SK-N-SH (cell line): ENCODE measurements at regions not wholly inside any gene's neighbourhood (a gene's known extent, or its start where the extent isn't known, plus 50 kb on each side); places are given as distances from the start of the nearest gene placed in this dataset.

ENCODE experiments used
- CTCF ChIA-PET: fragments of 300-600, 350-600 bp; formaldehyde crosslinking; extraction: SDS; loops from one replicate; lab custom pipeline; 2021; lab: Yijun Ruan, JAX
- POLR2A ChIA-PET: fragments of 350-600 bp; sonication (Branson Sonifier 250); formaldehyde crosslinking; extraction: SDS; loops from one replicate; lab custom pipeline; 2020; ENCODE audit warnings: antibody characterized with exemption, inconsistent platforms; lab: Yijun Ruan, JAX
- DNase-seq: peaks from one replicate; pipeline ENCODE4 v3.0.0; 2012
- H2AFZ ChIP-seq: fragments of 200-600 bp; sonication (generic); 2 replicates; pipeline ENCODE4 v1.8.1; 2016; ENCODE audit warnings: antibody characterized with exemption, mild to moderate bottlenecking, low read depth
- H3F3A ChIP-seq: fragments of 200-600 bp; sonication (generic); replicated peaks from 2 replicates; pipeline ENCODE3; 2016; ENCODE audit warnings: antibody characterized with exemption, mild to moderate bottlenecking; ENCODE audit not compliant: insufficient read depth
- H3K27ac ChIP-seq, 2 experiments: fragments of 200-500 bp in 1 of 2; fragments of 200-600 bp in 1 of 2; sonication (Bioruptor generic) in 1 of 2; sonication (generic), shearing (Covaris generic) in 1 of 2; 2 replicates each; pipeline versions ENCODE4 v1.5.1 to v1.6.1; 2014 to 2016; ENCODE audit warnings: low read depth in 2 of 2, inconsistent platforms in 1 of 2, low read length in 1 of 2, mild to moderate bottlenecking in 1 of 2, mixed read lengths in 1 of 2
- H3K27me3 ChIP-seq: fragments of 200-600 bp; sonication (generic), shearing (Covaris generic); 2 replicates; pipeline ENCODE4 v1.6.1; 2016; ENCODE audit warnings: mixed run types; ENCODE audit not compliant: insufficient read depth
- H3K36me3 ChIP-seq, 2 experiments: fragments of 200-500 bp in 1 of 2; fragments of 200-600 bp in 1 of 2; sonication (Bioruptor generic) in 1 of 2; sonication (generic) in 1 of 2; replicated peaks in 1 of 2; 2 replicates each; pipeline versions ENCODE3 to v1.5.1; 2014 to 2016; ENCODE audit warnings: low read length in 1 of 2, mild to moderate bottlenecking in 1 of 2; ENCODE audit not compliant: insufficient read depth in 2 of 2, control insufficient read depth in 1 of 2
- H3K4me1 ChIP-seq, 2 experiments: fragments of 200-500 bp in 1 of 2; fragments of 200-600 bp in 1 of 2; sonication (Bioruptor generic) in 1 of 2; sonication (generic), shearing (Covaris generic) in 1 of 2; 2 replicates each; pipeline versions ENCODE4 v1.5.1 to v1.6.1; 2014 to 2016; ENCODE audit warnings: low read depth in 1 of 2, low read length in 1 of 2, mixed run types in 1 of 2; ENCODE audit not compliant: insufficient read depth in 2 of 2, control insufficient read depth in 1 of 2
- H3K4me2 ChIP-seq: fragments of 200-600 bp; sonication (generic), shearing (Covaris generic); 2 replicates; pipeline ENCODE4 v1.6.1; 2017; ENCODE audit warnings: mixed run types
- H3K4me3 ChIP-seq, 2 experiments: fragments of 200-500 bp in 1 of 2; fragments of 200-600 bp in 1 of 2; sonication (Bioruptor generic) in 1 of 2; sonication (generic), shearing (Covaris generic) in 1 of 2; 2 replicates each; pipeline versions ENCODE4 v1.5.1 to v1.8.1; 2014 to 2016; ENCODE audit warnings: low read depth in 2 of 2, inconsistent platforms in 1 of 2, low read length in 1 of 2, mild to moderate bottlenecking in 1 of 2, mixed read lengths in 1 of 2, moderate library complexity in 1 of 2
- H3K79me2 ChIP-seq: fragments of 200-600 bp; sonication (generic); 2 replicates; pipeline ENCODE4 v1.8.1; 2017; ENCODE audit warnings: mild to moderate bottlenecking; ENCODE audit not compliant: insufficient read depth
- H3K9ac ChIP-seq: fragments of 200-600 bp; sonication (generic); 2 replicates; pipeline ENCODE4 v1.6.1; 2017; ENCODE audit warnings: mixed run types
- H3K9me2 ChIP-seq: fragments of 200-600 bp; sonication (generic); 2 replicates; pipeline ENCODE4 v1.6.1; 2017; ENCODE audit warnings: mixed run types
- H3K9me3 ChIP-seq: fragments of 200-600 bp; sonication (generic); 2 replicates; pipeline ENCODE4 v1.6.1; 2017; ENCODE audit warnings: mixed run types, mild to moderate bottlenecking, moderate library complexity
- H4K20me1 ChIP-seq: fragments of 200-600 bp; sonication (generic); 2 replicates; pipeline ENCODE4 v1.6.1; 2017; ENCODE audit warnings: mild to moderate bottlenecking, mixed run types; ENCODE audit not compliant: insufficient read depth
- CHD2 ChIP-seq: fragments of 150-350 bp; IDR thresholded peaks from 2 replicates; pipeline ENCODE4 v1.6.1; 2018; ENCODE audit warnings: low read length; ENCODE audit not compliant: partially characterized antibody
- FOSL2 ChIP-seq: IDR thresholded peaks from 2 replicates; pipeline ENCODE4 v1.4.0; 2012; ENCODE audit warnings: low read depth, mild to moderate bottlenecking, moderate library complexity, borderline replicate concordance
- FOXJ3 ChIP-seq: sonication (generic); formaldehyde crosslinking; IDR thresholded peaks from 2 replicates; pipeline ENCODE4 v1.5.1; 2020; ENCODE audit warnings: mild to moderate bottlenecking, missing genetic modification reagents
- GABPA ChIP-seq: IDR thresholded peaks from 2 replicates; pipeline ENCODE4 v1.4.0; 2012; ENCODE audit warnings: low read depth, mild to moderate bottlenecking
- JUND ChIP-seq: IDR thresholded peaks from 2 replicates; pipeline ENCODE4 v1.4.0; 2012
- MEF2A ChIP-seq: IDR thresholded peaks from 2 replicates; pipeline ENCODE4 v1.4.0; 2012; ENCODE audit warnings: low read depth, borderline replicate concordance
- NFIC ChIP-seq: IDR thresholded peaks from 2 replicates; pipeline ENCODE4 v1.4.0; 2012; ENCODE audit warnings: borderline replicate concordance
- NRF1 ChIP-seq: IDR thresholded peaks from 2 replicates; pipeline ENCODE4 v1.6.1; 2012; ENCODE audit warnings: low read depth, mild to moderate bottlenecking, low read length
- POLR2AphosphoS5 ChIP-seq: IDR thresholded peaks from 2 replicates; pipeline ENCODE4 v1.6.1; 2012; ENCODE audit warnings: low read depth, low read length
- RAD21 ChIP-seq: IDR thresholded peaks from 2 replicates; pipeline ENCODE4 v1.6.1; 2012; ENCODE audit warnings: mild to moderate bottlenecking, low read length
- RFX5 ChIP-seq: IDR thresholded peaks from 2 replicates; pipeline ENCODE4 v1.6.1; 2012; ENCODE audit warnings: mild to moderate bottlenecking, improper control_type of control experiment, low read length
- RXRA ChIP-seq: IDR thresholded peaks from 2 replicates; pipeline ENCODE4 v1.4.0; 2012; ENCODE audit warnings: low read depth, mild to moderate bottlenecking, borderline replicate concordance
- SIN3A ChIP-seq: IDR thresholded peaks from 2 replicates; pipeline ENCODE4 v1.6.1; 2012; ENCODE audit warnings: low read depth, mild to moderate bottlenecking, low read length, moderate library complexity, borderline replicate concordance
- SMC3 ChIP-seq: IDR thresholded peaks from 2 replicates; pipeline ENCODE4 v1.6.1; 2012; ENCODE audit warnings: low read depth, low read length, improper control_type of control experiment
- TAF1 ChIP-seq: IDR thresholded peaks from 2 replicates; pipeline ENCODE4 v1.6.1; 2012; ENCODE audit warnings: low read depth, mild to moderate bottlenecking, low read length, moderate library complexity, borderline replicate concordance
- TCF12 ChIP-seq: IDR thresholded peaks from 2 replicates; pipeline ENCODE4 v1.4.0; 2012
- YY1 ChIP-seq: IDR thresholded peaks from 2 replicates; pipeline ENCODE4 v1.4.0; 2012; ENCODE audit warnings: low read depth, mild to moderate bottlenecking
- WGBS: methylation state at CpG from one replicate; pipeline ENCODE4 v1.1.6; 2017; ENCODE audit warnings: low lambda C conversion rate; 5-methylcytosine and 5-hydroxymethylcytosine counted together
- TF ChIP-seq, protein P1 (sequence below): IDR thresholded peaks from 2 replicates; pipeline ENCODE4; 2012
- TF ChIP-seq, protein P2 (sequence below): IDR thresholded peaks from 2 replicates; pipeline ENCODE4 v1.4.0; 2012; ENCODE audit warnings: low read depth
- TF ChIP-seq, protein P3 (sequence below): fragments of 150-350 bp; IDR thresholded peaks from 2 replicates; pipeline ENCODE4 v1.6.1; 2016; ENCODE audit warnings: mild to moderate bottlenecking, low read depth, low read length
- TF ChIP-seq, protein P4 (sequence below): IDR thresholded peaks from 2 replicates; pipeline ENCODE4 v1.4.0; 2012; ENCODE audit warnings: low read depth, borderline replicate concordance

DNA sequence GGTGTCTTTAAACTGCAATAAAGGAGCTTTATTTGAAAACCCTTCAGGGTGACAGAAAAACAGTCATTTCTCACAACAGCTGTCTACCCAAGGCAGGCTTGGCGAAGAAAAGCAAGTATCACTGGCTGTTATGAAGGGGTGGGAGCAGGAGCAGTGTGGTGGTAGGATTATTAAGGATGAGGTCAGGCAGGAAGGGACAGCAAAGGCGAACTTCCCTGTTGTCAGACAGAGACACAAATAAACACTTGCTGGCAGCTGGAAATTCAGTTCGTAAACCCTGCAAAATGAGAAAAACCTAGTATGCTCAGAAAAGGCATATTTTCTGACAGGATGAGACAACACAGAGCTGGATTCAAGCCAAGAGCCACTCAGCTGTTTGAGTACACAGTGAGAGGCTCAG lies 416.3 kb upstream of the CDH5 start:
- CTCF ChIA-PET = interaction anchor here (1.2 to 3.3 kb wide), 3 partner anchors 9 to 16 kb away, joined by 3 to 11 read pairs (median 4); no protein-coding TSS in a partner anchor

DNA sequence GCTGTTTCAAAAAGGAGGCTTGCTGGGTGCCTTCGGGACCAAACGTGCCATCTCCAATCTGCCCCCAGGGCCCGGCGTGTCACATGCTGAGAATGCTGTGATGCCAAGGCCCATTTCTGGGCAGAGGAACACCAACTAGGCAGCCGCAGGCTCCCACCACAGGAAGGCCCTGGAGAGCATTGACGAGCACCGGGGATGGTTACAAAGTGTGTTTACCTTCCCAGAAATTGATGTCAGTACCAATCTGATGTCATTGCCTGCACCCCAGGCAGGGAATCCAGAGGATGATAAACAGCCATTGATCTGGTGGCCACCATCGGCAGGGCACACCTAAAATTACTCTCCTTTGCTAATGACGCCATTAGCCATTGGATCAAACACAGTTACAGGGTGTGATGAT lies 418.1 kb upstream of the CDH5 start:
- ChIA-PET POLR2A (no interaction called here), CTCF (interaction anchor here (3.3 kb wide), 1 partner anchor 10 kb away, joined by 11 read pairs; no protein-coding TSS in a partner anchor)
- H3K4me2 ChIP-seq = no peak overlapping the region
- H3K9ac ChIP-seq = no peak overlapping the region
- no peaks in the 10 kb centered on the region for H3K9me2 ChIP-seq
- no peaks in the 10 kb centered on the region for H3K27me3 ChIP-seq
- no peaks in the 10 kb centered on the region for H3K79me2 ChIP-seq
- H3F3A ChIP-seq = no peaks in the 10 kb centered on the region
- peaks cover 0 to 10% of the 10 kb centered on the region in 2 experiments; a peak in 1 of 4 replicates for H3K4me1 ChIP-seq
- H3K27ac ChIP-seq = no peak overlapping the region
- no peak overlapping the region for H3K4me3 ChIP-seq
- no peaks in the 10 kb centered on the region for H3K9me3 ChIP-seq
- H4K20me1 ChIP-seq = no peaks in the 10 kb centered on the region
- WGBS = 63% methylated on average over 2 of the region's 9 CpGs
- TF ChIP-seq, protein P1, sequence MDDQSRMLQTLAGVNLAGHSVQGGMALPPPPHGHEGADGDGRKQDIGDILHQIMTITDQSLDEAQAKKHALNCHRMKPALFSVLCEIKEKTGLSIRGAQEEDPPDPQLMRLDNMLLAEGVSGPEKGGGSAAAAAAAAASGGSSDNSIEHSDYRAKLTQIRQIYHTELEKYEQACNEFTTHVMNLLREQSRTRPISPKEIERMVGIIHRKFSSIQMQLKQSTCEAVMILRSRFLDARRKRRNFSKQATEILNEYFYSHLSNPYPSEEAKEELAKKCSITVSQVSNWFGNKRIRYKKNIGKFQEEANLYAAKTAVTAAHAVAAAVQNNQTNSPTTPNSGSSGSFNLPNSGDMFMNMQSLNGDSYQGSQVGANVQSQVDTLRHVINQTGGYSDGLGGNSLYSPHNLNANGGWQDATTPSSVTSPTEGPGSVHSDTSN = no peak
- TF ChIP-seq RXRA = no peak
- TF ChIP-seq CHD2 = no peak
- TF ChIP-seq JUND = no peak
- TF ChIP-seq, protein P2, sequence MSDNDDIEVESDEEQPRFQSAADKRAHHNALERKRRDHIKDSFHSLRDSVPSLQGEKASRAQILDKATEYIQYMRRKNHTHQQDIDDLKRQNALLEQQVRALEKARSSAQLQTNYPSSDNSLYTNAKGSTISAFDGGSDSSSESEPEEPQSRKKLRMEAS = no peak
- no peak for TF ChIP-seq FOXJ3 (CRISPR knock-in tag)
- no peak overlapping the region for H2AFZ ChIP-seq
- H3K36me3 ChIP-seq = no peaks in the 10 kb centered on the region
- DNase-seq = no peak

More for the DNA sequence above, 416.3 kb upstream of the CDH5 start:
- H3K27me3 ChIP-seq = no peaks in the 10 kb centered on the region
- H3K9me3 ChIP-seq = no peaks in the 10 kb centered on the region
- no peak overlapping the region for H3K4me2 ChIP-seq
- 59% methylated on average over 3 of the region's 3 CpGs for WGBS
- POLR2A ChIA-PET = no interaction called here
- no peak for DNase-seq
- no peak overlapping the region for H3K9ac ChIP-seq
- H3K36me3 ChIP-seq = no peaks in the 10 kb centered on the region
- H3K9me2 ChIP-seq = no peaks in the 10 kb centered on the region
- no peak for TF ChIP-seq POLR2AphosphoS5
- TF ChIP-seq RFX5 = no peak
- TF ChIP-seq MEF2A = no peak
- no peak for TF ChIP-seq YY1
- no peak for TF ChIP-seq SIN3A
- TF ChIP-seq TAF1 = no peak
- no peak for TF ChIP-seq TCF12
- TF ChIP-seq FOSL2 = no peak
- TF ChIP-seq SMC3 = no peak
- no peak for TF ChIP-seq GABPA
- TF ChIP-seq, protein P3, sequence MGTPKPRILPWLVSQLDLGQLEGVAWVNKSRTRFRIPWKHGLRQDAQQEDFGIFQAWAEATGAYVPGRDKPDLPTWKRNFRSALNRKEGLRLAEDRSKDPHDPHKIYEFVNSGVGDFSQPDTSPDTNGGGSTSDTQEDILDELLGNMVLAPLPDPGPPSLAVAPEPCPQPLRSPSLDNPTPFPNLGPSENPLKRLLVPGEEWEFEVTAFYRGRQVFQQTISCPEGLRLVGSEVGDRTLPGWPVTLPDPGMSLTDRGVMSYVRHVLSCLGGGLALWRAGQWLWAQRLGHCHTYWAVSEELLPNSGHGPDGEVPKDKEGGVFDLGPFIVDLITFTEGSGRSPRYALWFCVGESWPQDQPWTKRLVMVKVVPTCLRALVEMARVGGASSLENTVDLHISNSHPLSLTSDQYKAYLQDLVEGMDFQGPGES = no peak
- TF ChIP-seq RXRA = no peak
- TF ChIP-seq, protein P4, sequence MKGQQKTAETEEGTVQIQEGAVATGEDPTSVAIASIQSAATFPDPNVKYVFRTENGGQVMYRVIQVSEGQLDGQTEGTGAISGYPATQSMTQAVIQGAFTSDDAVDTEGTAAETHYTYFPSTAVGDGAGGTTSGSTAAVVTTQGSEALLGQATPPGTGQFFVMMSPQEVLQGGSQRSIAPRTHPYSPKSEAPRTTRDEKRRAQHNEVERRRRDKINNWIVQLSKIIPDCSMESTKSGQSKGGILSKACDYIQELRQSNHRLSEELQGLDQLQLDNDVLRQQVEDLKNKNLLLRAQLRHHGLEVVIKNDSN = no peak
- no peak for TF ChIP-seq RAD21
- no peak for TF ChIP-seq NRF1
- TF ChIP-seq NFIC = no peak
- H2AFZ ChIP-seq = no peak overlapping the region
- H4K20me1 ChIP-seq = no peaks in the 10 kb centered on the region
- H3K27ac ChIP-seq = no peak overlapping the region
- H3K4me1 ChIP-seq = peaks cover 0 to 10% of the 10 kb centered on the region in 2 experiments; a peak in 1 of 4 replicates
- no peaks in the 10 kb centered on the region for H3F3A ChIP-seq
- H3K79me2 ChIP-seq = no peaks in the 10 kb centered on the region
- no peak overlapping the region for H3K4me3 ChIP-seq
